GM21576 (cell line): ENCODE measurements at regions not wholly inside any gene's neighbourhood (a gene's known extent, or its start where the extent isn't known, plus 50 kb on each side); places are given as distances from the start of the nearest gene placed in this dataset.

Experiments used
- ATAC-seq: cut with Tn5 transposase; IDR thresholded peaks from one replicate; pipeline ENCODE4 v1.9.1; 2021; ENCODE audit warnings: mild to moderate bottlenecking, moderate library complexity; ENCODE audit not compliant: unreplicated experiment

GRCh38 chr21:15359251-15359650, 294.5 kb upstream of the NRIP1 start:
- no peak for ATAC-seq

GRCh38 chr21:15362458-15362857, 297.7 kb upstream of the NRIP1 start:
- ATAC-seq = no peak

GRCh38 chr21:15363921-15364320, 299.1 kb upstream of the NRIP1 start:
- no peak for ATAC-seq

GRCh38 chr21:15365751-15366392, 301.1 kb upstream of the NRIP1 start:
- no peak for ATAC-seq

- ATAC-seq = no peak
These were observed 301.8 kb upstream of the NRIP1 start for GRCh38 chr21:15366555-15366954.

- no peak for ATAC-seq
These were observed 302.3 kb upstream of the NRIP1 start for GRCh38 chr21:15367061-15367626.

GRCh38 chr21:15370462-15370975, 305.7 kb upstream of the NRIP1 start:
- ATAC-seq = no peak

GRCh38 chr21:15373941-15374340, 309.1 kb upstream of the NRIP1 start:
- no peak for ATAC-seq

GRCh38 chr21:15379776-15380175, 315.0 kb upstream of the NRIP1 start:
- ATAC-seq = no peak

- no peak for ATAC-seq
These were observed 318.8 kb upstream of the NRIP1 start for GRCh38 chr21:15383588-15383987.

GRCh38 chr21:15390049-15390448, 325.2 kb upstream of the NRIP1 start:
- ATAC-seq = no peak

GRCh38 chr21:15397258-15397657, 332.5 kb upstream of the NRIP1 start:
- no peak for ATAC-seq

- ATAC-seq = no peak
These were observed 328.9 kb upstream of the USP25 start for GRCh38 chr21:15400905-15401304.

GRCh38 chr21:15401331-15401730, 328.5 kb upstream of the USP25 start:
- ATAC-seq = no peak

GRCh38 chr21:15405214-15405613, 324.6 kb upstream of the USP25 start:
- ATAC-seq = no peak

- ATAC-seq = no peak
These were observed 323.0 kb upstream of the USP25 start for GRCh38 chr21:15406791-15407190.

- no peak for ATAC-seq
These were observed 322.2 kb upstream of the USP25 start for GRCh38 chr21:15407585-15407984.

- ATAC-seq = peak; percentile 66
These were observed 321.7 kb upstream of the USP25 start for GRCh38 chr21:15408089-15408488.

- ATAC-seq = no peak
These were observed 320.8 kb upstream of the USP25 start for GRCh38 chr21:15409031-15409430.

- ATAC-seq = no peak
These were observed 318.9 kb upstream of the USP25 start for GRCh38 chr21:15410853-15411252.

- no peak for ATAC-seq
These were observed 315.7 kb upstream of the USP25 start for GRCh38 chr21:15414057-15414456.

- no peak for ATAC-seq
These were observed 314.1 kb upstream of the USP25 start for GRCh38 chr21:15415541-15416261.
